M059J (cell line): ENCODE measurements at regions not wholly inside any gene's neighbourhood (a gene's known extent, or its start where the extent isn't known, plus 50 kb on each side); places are given as distances from the start of the nearest gene placed in this dataset.
"Not testable (repeated sequence)": the region's sequence is repeated elsewhere in the genome, so short reads cannot be mapped to it uniquely, and the experiment has no call there.

Experiments
- DNase-seq: peaks from one replicate; pipeline ENCODE4 v3.0.0-alpha.2; 2012; ENCODE audit warnings: low read depth

GRCh38 chr6:81624453-81624852 lies 128.0 kb downstream of the TENT5A start:
- no peak for DNase-seq

GRCh38 chr6:81623106-81623759 lies 129.2 kb downstream of the TENT5A start:
- no peak for DNase-seq

GRCh38 chr6:81621816-81622395 lies 130.6 kb downstream of the TENT5A start:
- DNase-seq: no peak

GRCh38 chr6:81614292-81614691 lies 138.2 kb downstream of the TENT5A start:
- peak; percentile 63 for DNase-seq

GRCh38 chr6:81613606-81614005 lies 138.9 kb downstream of the TENT5A start:
- DNase-seq: peak; percentile 91

GRCh38 chr6:81612136-81612535 lies 140.3 kb downstream of the TENT5A start:
- peak; percentile 69 for DNase-seq

GRCh38 chr6:81609736-81610135 lies 142.7 kb downstream of the TENT5A start:
- DNase-seq: no peak

- DNase-seq: peak; percentile 20
These were observed 143.7 kb downstream of the TENT5A start for GRCh38 chr6:81608776-81609175.

GRCh38 chr6:81606965-81607381 lies 145.5 kb downstream of the TENT5A start:
- peak; percentile 82 for DNase-seq

GRCh38 chr6:81605526-81605925 lies 147.0 kb downstream of the TENT5A start:
- DNase-seq: no peak

GRCh38 chr6:81601918-81602317 lies 150.6 kb downstream of the TENT5A start:
- no peak for DNase-seq

GRCh38 chr6:81600488-81600887 lies 152.0 kb downstream of the TENT5A start:
- not testable (repeated sequence) for DNase-seq

GRCh38 chr6:81594501-81594900 lies 158.0 kb downstream of the TENT5A start:
- DNase-seq: no peak

GRCh38 chr6:81590314-81590691 lies 162.2 kb downstream of the TENT5A start:
- no peak for DNase-seq

GRCh38 chr6:81589465-81590313 lies 162.8 kb downstream of the TENT5A start:
- DNase-seq: peak; percentile 29

GRCh38 chr6:81585686-81586085 lies 166.8 kb downstream of the TENT5A start:
- DNase-seq: not testable (repeated sequence)

GRCh38 chr6:81584156-81584555 lies 168.3 kb downstream of the TENT5A start:
- not testable (repeated sequence) for DNase-seq

GRCh38 chr6:81575442-81575841 lies 177.0 kb downstream of the TENT5A start:
- peak; percentile 23 for DNase-seq

GRCh38 chr6:81572020-81572419 lies 180.5 kb downstream of the TENT5A start:
- no peak for DNase-seq

- no peak for DNase-seq
These were observed 181.8 kb downstream of the TENT5A start for GRCh38 chr6:81570681-81571080.

GRCh38 chr6:81568973-81569372 lies 183.5 kb downstream of the TENT5A start:
- DNase-seq: no peak

GRCh38 chr6:81565071-81565470 lies 187.4 kb downstream of the TENT5A start:
- DNase-seq: peak; percentile 56
